ENCODE measurements at regions not wholly inside any gene's neighbourhood (a gene's known extent, or its start where the extent isn't known, plus 50 kb on each side); places are given as distances from the start of the nearest gene placed in this dataset.

GRCh38 chr5:24831989-24832388 is 187.2 kb upstream of the CDH10 start:
- Histone ChIP-seq H3K36me3 (ENCODE audit: control insufficient read depth in 4 of 4, insufficient read depth in 4 of 4, low read length in 3 of 4) (no peaks in the 10 kb centered on the region), H3K9me3 (ENCODE audit: control extremely low read depth in 1 of 5, control insufficient read depth in 4 of 5, insufficient read depth in 2 of 5, low read depth in 1 of 5, low read length in 4 of 5) (no peaks in the 10 kb centered on the region), H3K27me3 (replicated peaks in 2 of 5; ENCODE audit: control insufficient read depth in 4 of 5, insufficient read depth in 5 of 5, low read length in 4 of 5) (no peaks in the 10 kb centered on the region), H3K4me3 (ENCODE audit: control insufficient read depth in 1 of 7, extremely low read depth in 1 of 7, insufficient read depth in 4 of 7, low read depth in 2 of 7, low read length in 6 of 7) (no peak overlapping the region), H3K27ac (ENCODE audit: insufficient read depth in 1 of 2, low read depth in 1 of 2, low read length in 2 of 2, poor library complexity in 1 of 2, severe bottlenecking in 2 of 2) (no peak overlapping the region), H3K4me1 (ENCODE audit: control extremely low read depth in 1 of 4, control insufficient read depth in 4 of 4, insufficient read depth in 4 of 4, low read length in 3 of 4) (no peaks in the 10 kb centered on the region)
- ChIA-PET CTCF (no interaction called here), POLR2A (no interaction called here)
- no peak for DNase-seq
- WGBS (ENCODE audit: insufficient coverage): 100% methylated on average over 2 of the region's 5 CpGs

GRCh38 chr5:24823625-24824024 is 178.8 kb upstream of the CDH10 start:
- H3K4me3 ChIP-seq (ENCODE audit: control insufficient read depth in 1 of 7, extremely low read depth in 1 of 7, insufficient read depth in 4 of 7, low read depth in 2 of 7, low read length in 6 of 7): no peak overlapping the region
- H3K27me3 ChIP-seq (replicated peaks in 2 of 5; ENCODE audit: control insufficient read depth in 4 of 5, insufficient read depth in 5 of 5, low read length in 4 of 5): no peaks in the 10 kb centered on the region
- no peak overlapping the region for H3K27ac ChIP-seq (ENCODE audit: insufficient read depth in 1 of 2, low read depth in 1 of 2, low read length in 2 of 2, poor library complexity in 1 of 2, severe bottlenecking in 2 of 2)
- no peaks in the 10 kb centered on the region for H3K9me3 ChIP-seq (ENCODE audit: control extremely low read depth in 1 of 5, control insufficient read depth in 4 of 5, insufficient read depth in 2 of 5, low read depth in 1 of 5, low read length in 4 of 5)
- H3K36me3 ChIP-seq (ENCODE audit: control insufficient read depth in 4 of 4, insufficient read depth in 4 of 4, low read length in 3 of 4): no peaks in the 10 kb centered on the region
- WGBS (ENCODE audit: insufficient coverage): 83% methylated on average over 1 of the region's 1 CpG
- DNase-seq: no peak
- POLR2A ChIA-PET: no interaction called here
- CTCF ChIA-PET: interaction anchor here (0.6 kb wide), 1 partner anchor 32 kb away, joined by 3 read pairs; no protein-coding TSS in a partner anchor
- peaks cover 0 to 1% (median 0%) of the 10 kb centered on the region in 4 experiments for H3K4me1 ChIP-seq (ENCODE audit: control extremely low read depth in 1 of 4, control insufficient read depth in 4 of 4, insufficient read depth in 4 of 4, low read length in 3 of 4)

- POLR2A ChIA-PET: no interaction called here
- no peaks in the 10 kb centered on the region for H3K36me3 ChIP-seq (ENCODE audit: control insufficient read depth in 4 of 4, insufficient read depth in 4 of 4, low read length in 3 of 4)
- H3K4me3 ChIP-seq (ENCODE audit: control insufficient read depth in 1 of 7, extremely low read depth in 1 of 7, insufficient read depth in 4 of 7, low read depth in 2 of 7, low read length in 6 of 7): no peak overlapping the region
- H3K4me1 ChIP-seq (ENCODE audit: control extremely low read depth in 1 of 4, control insufficient read depth in 4 of 4, insufficient read depth in 4 of 4, low read length in 3 of 4): peaks cover 0 to 3% (median 0%) of the 10 kb centered on the region in 4 experiments
- no peak overlapping the region for H3K27ac ChIP-seq (ENCODE audit: insufficient read depth in 1 of 2, low read depth in 1 of 2, low read length in 2 of 2, poor library complexity in 1 of 2, severe bottlenecking in 2 of 2)
- CTCF ChIA-PET: interaction anchor here (0.6 kb wide), 1 partner anchor 90 kb away, joined by 3 read pairs; no protein-coding TSS in a partner anchor
- DNase-seq: no peak
- no peaks in the 10 kb centered on the region for H3K9me3 ChIP-seq (ENCODE audit: control extremely low read depth in 1 of 5, control insufficient read depth in 4 of 5, insufficient read depth in 2 of 5, low read depth in 1 of 5, low read length in 4 of 5)
- H3K27me3 ChIP-seq (replicated peaks in 2 of 5; ENCODE audit: control insufficient read depth in 4 of 5, insufficient read depth in 5 of 5, low read length in 4 of 5): no peaks in the 10 kb centered on the region
- no CpG with 5 or more reads among the region's 2 CpGs for WGBS (ENCODE audit: insufficient coverage)
Measured at GRCh38 chr5:24819841-24820240, 175.1 kb upstream of the CDH10 start.

GRCh38 chr5:24817966-24818365 is 173.2 kb upstream of the CDH10 start:
- Histone ChIP-seq H3K9me3 (ENCODE audit: control extremely low read depth in 1 of 5, control insufficient read depth in 4 of 5, insufficient read depth in 2 of 5, low read depth in 1 of 5, low read length in 4 of 5) (no peaks in the 10 kb centered on the region), H3K27me3 (replicated peaks in 2 of 5; ENCODE audit: control insufficient read depth in 4 of 5, insufficient read depth in 5 of 5, low read length in 4 of 5) (no peaks in the 10 kb centered on the region), H3K27ac (ENCODE audit: insufficient read depth in 1 of 2, low read depth in 1 of 2, low read length in 2 of 2, poor library complexity in 1 of 2, severe bottlenecking in 2 of 2) (no peak overlapping the region), H3K4me3 (ENCODE audit: control insufficient read depth in 1 of 7, extremely low read depth in 1 of 7, insufficient read depth in 4 of 7, low read depth in 2 of 7, low read length in 6 of 7) (no peak overlapping the region), H3K4me1 (ENCODE audit: control extremely low read depth in 1 of 4, control insufficient read depth in 4 of 4, insufficient read depth in 4 of 4, low read length in 3 of 4) (peaks cover 0 to 3% (median 0%) of the 10 kb centered on the region in 4 experiments), H3K36me3 (ENCODE audit: control insufficient read depth in 4 of 4, insufficient read depth in 4 of 4, low read length in 3 of 4) (no peaks in the 10 kb centered on the region)
- ChIA-PET CTCF (no interaction called here), POLR2A (no interaction called here)
- DNase-seq: no peak
- 42% methylated on average over 3 of the region's 3 CpGs for WGBS (ENCODE audit: insufficient coverage)

GRCh38 chr5:24816206-24816605 is 171.4 kb upstream of the CDH10 start:
- Histone ChIP-seq H3K27ac (ENCODE audit: insufficient read depth in 1 of 2, low read depth in 1 of 2, low read length in 2 of 2, poor library complexity in 1 of 2, severe bottlenecking in 2 of 2) (no peak overlapping the region), H3K9me3 (ENCODE audit: control extremely low read depth in 1 of 5, control insufficient read depth in 4 of 5, insufficient read depth in 2 of 5, low read depth in 1 of 5, low read length in 4 of 5) (no peaks in the 10 kb centered on the region), H3K27me3 (replicated peaks in 2 of 5; ENCODE audit: control insufficient read depth in 4 of 5, insufficient read depth in 5 of 5, low read length in 4 of 5) (no peaks in the 10 kb centered on the region), H3K4me3 (ENCODE audit: control insufficient read depth in 1 of 7, extremely low read depth in 1 of 7, insufficient read depth in 4 of 7, low read depth in 2 of 7, low read length in 6 of 7) (no peak overlapping the region), H3K36me3 (ENCODE audit: control insufficient read depth in 4 of 4, insufficient read depth in 4 of 4, low read length in 3 of 4) (no peaks in the 10 kb centered on the region), H3K4me1 (ENCODE audit: control extremely low read depth in 1 of 4, control insufficient read depth in 4 of 4, insufficient read depth in 4 of 4, low read length in 3 of 4) (peaks cover 0 to 3% (median 0%) of the 10 kb centered on the region in 4 experiments)
- DNase-seq: no peak
- ChIA-PET POLR2A (no interaction called here), CTCF (no interaction called here)
- 79% methylated on average over 4 of the region's 5 CpGs for WGBS (ENCODE audit: insufficient coverage)

GRCh38 chr5:24805230-24805629 is 160.5 kb upstream of the CDH10 start:
- DNase-seq: no peak
- POLR2A ChIA-PET: no interaction called here
- Histone ChIP-seq H3K27me3 (replicated peaks in 2 of 5; ENCODE audit: control insufficient read depth in 4 of 5, insufficient read depth in 5 of 5, low read length in 4 of 5) (no peaks in the 10 kb centered on the region), H3K4me3 (ENCODE audit: control insufficient read depth in 1 of 7, extremely low read depth in 1 of 7, insufficient read depth in 4 of 7, low read depth in 2 of 7, low read length in 6 of 7) (no peak overlapping the region), H3K9me3 (ENCODE audit: control extremely low read depth in 1 of 5, control insufficient read depth in 4 of 5, insufficient read depth in 2 of 5, low read depth in 1 of 5, low read length in 4 of 5) (no peaks in the 10 kb centered on the region), H3K4me1 (ENCODE audit: control extremely low read depth in 1 of 4, control insufficient read depth in 4 of 4, insufficient read depth in 4 of 4, low read length in 3 of 4) (no peaks in the 10 kb centered on the region), H3K36me3 (ENCODE audit: control insufficient read depth in 4 of 4, insufficient read depth in 4 of 4, low read length in 3 of 4) (no peaks in the 10 kb centered on the region), H3K27ac (ENCODE audit: insufficient read depth in 1 of 2, low read depth in 1 of 2, low read length in 2 of 2, poor library complexity in 1 of 2, severe bottlenecking in 2 of 2) (no peak overlapping the region)
- CTCF ChIA-PET: no interaction called here

- CTCF ChIA-PET: no interaction called here
Measured at GRCh38 chr5:24804221-24804681, 159.5 kb upstream of the CDH10 start.

More at GRCh38 chr5:24804221-24804681, 159.5 kb upstream of the CDH10 start:
- H3K4me1 ChIP-seq (ENCODE audit: control extremely low read depth in 1 of 4, control insufficient read depth in 4 of 4, insufficient read depth in 4 of 4, low read length in 3 of 4): no peaks in the 10 kb centered on the region
- H3K27me3 ChIP-seq (replicated peaks in 2 of 5; ENCODE audit: control insufficient read depth in 4 of 5, insufficient read depth in 5 of 5, low read length in 4 of 5): no peaks in the 10 kb centered on the region
- no peak for DNase-seq
- no peak overlapping the region for H3K27ac ChIP-seq (ENCODE audit: insufficient read depth in 1 of 2, low read depth in 1 of 2, low read length in 2 of 2, poor library complexity in 1 of 2, severe bottlenecking in 2 of 2)
- POLR2A ChIA-PET: no interaction called here
- H3K9me3 ChIP-seq (ENCODE audit: control extremely low read depth in 1 of 5, control insufficient read depth in 4 of 5, insufficient read depth in 2 of 5, low read depth in 1 of 5, low read length in 4 of 5): no peaks in the 10 kb centered on the region
- no peak overlapping the region for H3K4me3 ChIP-seq (ENCODE audit: control insufficient read depth in 1 of 7, extremely low read depth in 1 of 7, insufficient read depth in 4 of 7, low read depth in 2 of 7, low read length in 6 of 7)
- WGBS (ENCODE audit: insufficient coverage): 91% methylated on average over 2 of the region's 3 CpGs
- no peaks in the 10 kb centered on the region for H3K36me3 ChIP-seq (ENCODE audit: control insufficient read depth in 4 of 4, insufficient read depth in 4 of 4, low read length in 3 of 4)
